ACC112 (cell line): ENCODE measurements at regions not wholly inside any gene's neighbourhood (a gene's known extent, or its start where the extent isn't known, plus 50 kb on each side); places are given as distances from the start of the nearest gene placed in this dataset.

Experiments
- H2AFZ ChIP-seq: fragments of 200-600 bp; sonication (generic); one replicate; pipeline ENCODE4 v1.6.0; 2017; ENCODE audit warnings: antibody characterized with exemption, low read length; ENCODE audit not compliant: unreplicated experiment
- H3K27ac ChIP-seq: fragments of 200-600 bp; sonication (generic); 2 replicates; pipeline ENCODE4 v1.5.1; 2014; ENCODE audit warnings: low read depth, mild to moderate bottlenecking, antibody characterized with exemption, low read length, moderate library complexity
- H3K27me3 ChIP-seq: fragments of 200-600 bp; sonication (generic); 2 replicates; pipeline ENCODE4 v1.6.1; 2014; ENCODE audit warnings: mild to moderate bottlenecking, antibody characterized with exemption, low read length, moderate library complexity, mixed read lengths; ENCODE audit not compliant: insufficient read depth
- H3K36me3 ChIP-seq: fragments of 200-600 bp; sonication (generic); 2 replicates; pipeline ENCODE4 v1.6.1; 2016; ENCODE audit warnings: mild to moderate bottlenecking, antibody characterized with exemption, low read length, moderate library complexity, mixed read lengths; ENCODE audit not compliant: insufficient read depth
- H3K4me1 ChIP-seq: fragments of 200-600 bp; sonication (generic); one replicate; pipeline ENCODE4 v1.6.1; 2016; ENCODE audit warnings: low read length, mixed read lengths; ENCODE audit not compliant: insufficient read depth, unreplicated experiment, control insufficient read depth
- H3K4me3 ChIP-seq: fragments of 200-600 bp; sonication (generic); 2 replicates; pipeline ENCODE4 v1.5.1; 2014; ENCODE audit warnings: mild to moderate bottlenecking, low read depth, low read length
- H3K79me2 ChIP-seq: fragments of 200-600 bp; sonication (generic); one replicate; pipeline ENCODE4 v1.6.0; 2016; ENCODE audit warnings: low read length; ENCODE audit not compliant: control insufficient read depth, unreplicated experiment, insufficient read depth

DNA sequence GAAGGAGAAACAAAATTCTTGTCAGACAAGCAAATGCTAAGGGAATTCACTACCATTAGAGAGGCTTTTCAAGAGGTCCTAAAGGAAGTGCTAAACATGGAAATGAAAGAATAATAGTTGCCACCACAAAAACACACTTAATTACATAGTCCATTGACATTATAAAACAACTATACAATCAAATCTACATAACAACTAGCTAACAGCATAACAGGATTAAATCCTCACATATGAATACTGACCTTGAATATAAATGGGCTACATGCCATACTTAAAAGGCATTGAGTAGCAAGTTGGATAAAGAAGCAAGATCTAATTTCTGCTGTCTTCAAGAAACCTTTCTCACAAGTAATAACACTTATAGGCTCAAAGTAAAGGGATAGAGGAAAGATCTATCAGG lies 811.5 kb upstream of the CITED2 start:
- Histone ChIP-seq H3K27me3 (no peaks in the 10 kb centered on the region), H2AFZ (no peak overlapping the region), H3K4me1 (peaks cover 6% of the 10 kb centered on the region), H3K79me2 (no peaks in the 10 kb centered on the region), H3K4me3 (no peak overlapping the region), H3K36me3 (no peaks in the 10 kb centered on the region), H3K27ac (no peak overlapping the region)

DNA sequence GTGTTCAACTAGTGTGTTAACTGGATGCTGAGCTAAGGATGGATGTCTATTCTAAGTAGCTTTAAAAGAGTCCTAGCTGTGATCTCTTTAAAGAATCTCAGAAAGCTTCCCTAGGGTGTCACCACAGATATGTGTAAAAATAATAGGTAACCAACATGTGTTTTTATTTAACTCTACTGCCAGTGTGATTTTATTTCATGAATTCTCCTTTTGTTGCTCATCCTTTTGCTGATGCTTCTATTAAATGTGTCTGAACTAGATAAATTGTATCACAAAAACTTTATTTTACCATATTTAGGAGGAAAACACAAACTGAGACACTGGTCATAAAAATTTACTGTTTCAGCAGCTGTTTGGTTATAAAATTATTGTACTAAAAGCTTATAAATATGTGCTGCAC lies 809.4 kb upstream of the CITED2 start:
- Histone ChIP-seq H3K4me3 (no peak overlapping the region), H3K79me2 (no peaks in the 10 kb centered on the region), H3K27ac (no peak overlapping the region), H3K4me1 (peaks cover 11% of the 10 kb centered on the region), H3K36me3 (no peaks in the 10 kb centered on the region), H3K27me3 (no peaks in the 10 kb centered on the region), H2AFZ (no peak overlapping the region)

DNA sequence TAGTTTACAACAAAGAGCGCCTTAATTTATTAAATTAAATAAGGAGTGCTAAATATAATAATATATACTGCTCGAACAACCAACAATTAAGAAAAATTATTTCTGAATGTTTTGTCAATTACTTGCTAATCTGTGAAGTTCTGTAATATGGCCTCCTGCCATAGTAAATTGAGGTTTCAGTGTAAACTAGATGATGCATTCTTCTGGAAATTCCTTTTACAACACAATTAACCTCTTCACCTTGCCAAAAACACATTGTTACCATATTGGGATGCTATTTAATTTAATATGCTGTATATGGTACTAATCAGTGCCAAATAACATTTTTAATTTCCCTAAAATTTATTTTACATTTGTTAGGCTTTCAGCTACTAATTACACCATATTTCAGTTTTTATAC lies 808.4 kb upstream of the CITED2 start:
- Histone ChIP-seq H3K4me3 (no peak overlapping the region), H3K79me2 (no peaks in the 10 kb centered on the region), H3K36me3 (no peaks in the 10 kb centered on the region), H2AFZ (no peak overlapping the region), H3K27ac (no peak overlapping the region), H3K27me3 (no peaks in the 10 kb centered on the region), H3K4me1 (peaks cover 22% of the 10 kb centered on the region)

DNA sequence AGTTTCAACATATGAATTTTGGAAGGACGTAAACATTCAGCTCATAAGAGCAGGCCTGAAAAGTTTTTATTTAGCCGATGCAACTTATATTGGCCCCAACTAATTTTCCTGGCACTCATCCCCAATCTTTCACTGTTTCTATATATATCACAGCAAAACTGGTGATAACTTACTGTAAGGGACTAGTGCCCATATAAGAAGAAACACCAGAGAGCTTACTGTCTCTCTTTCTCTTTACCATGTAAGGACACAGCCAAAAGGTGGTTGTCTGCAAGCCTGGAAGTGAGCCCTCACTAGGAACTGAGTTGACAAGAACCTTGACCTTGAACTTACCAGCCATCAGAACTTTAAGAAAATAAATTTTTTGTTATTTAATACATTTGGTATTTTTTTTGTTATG lies 807.4 kb upstream of the CITED2 start:
- Histone ChIP-seq H3K4me1 (peaks cover 22% of the 10 kb centered on the region), H3K79me2 (no peaks in the 10 kb centered on the region), H2AFZ (no peak overlapping the region), H3K36me3 (no peaks in the 10 kb centered on the region), H3K27ac (no peak overlapping the region), H3K27me3 (no peaks in the 10 kb centered on the region), H3K4me3 (no peak overlapping the region)

DNA sequence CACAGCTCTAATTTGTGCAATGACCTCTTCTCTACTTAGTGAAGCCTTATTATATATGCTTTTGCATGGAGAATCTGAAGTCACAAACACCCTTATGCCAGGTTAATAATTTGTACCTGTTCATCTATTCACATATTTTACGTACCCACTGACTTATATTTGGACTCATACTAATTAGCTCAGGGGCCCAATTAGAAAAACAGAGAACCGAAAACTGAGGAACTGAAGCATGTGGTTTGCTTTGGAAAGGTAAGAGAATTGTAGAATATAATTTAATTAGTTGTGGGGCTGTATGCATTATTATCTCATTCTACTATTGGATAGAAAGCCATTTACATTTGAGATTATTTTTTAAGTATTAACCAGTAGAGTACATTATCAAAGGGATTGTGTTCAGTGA lies 805.9 kb upstream of the CITED2 start:
- Histone ChIP-seq H3K27me3 (no peaks in the 10 kb centered on the region), H3K4me1 (peaks cover 22% of the 10 kb centered on the region), H2AFZ (no peak overlapping the region), H3K36me3 (no peaks in the 10 kb centered on the region), H3K79me2 (no peaks in the 10 kb centered on the region), H3K4me3 (no peak overlapping the region), H3K27ac (no peak overlapping the region)

DNA sequence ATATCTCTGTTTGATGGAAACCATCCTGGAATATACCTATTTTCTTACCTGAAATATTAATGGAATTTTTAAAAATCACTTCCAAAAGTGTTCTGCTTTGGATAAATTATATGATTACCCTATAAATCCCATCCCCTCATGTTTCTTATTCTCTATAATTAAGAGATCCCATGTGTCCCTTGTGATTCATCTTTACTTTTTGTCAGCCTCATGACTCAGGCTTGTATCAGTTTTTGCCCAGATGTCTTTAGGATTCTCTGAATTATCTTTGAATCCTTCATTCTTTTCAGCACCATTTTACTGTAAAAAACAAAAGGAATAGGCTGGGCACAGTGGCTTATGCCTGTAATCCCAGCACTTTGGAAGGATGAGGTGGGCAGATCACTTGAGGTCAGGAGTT lies 804.5 kb upstream of the CITED2 start:
- Histone ChIP-seq H3K79me2 (no peaks in the 10 kb centered on the region), H3K4me1 (peaks cover 27% of the 10 kb centered on the region), H3K4me3 (no peak overlapping the region), H3K36me3 (no peaks in the 10 kb centered on the region), H3K27ac (peak overlapping the region; percentile 65), H3K27me3 (no peaks in the 10 kb centered on the region), H2AFZ (no peak overlapping the region)

DNA sequence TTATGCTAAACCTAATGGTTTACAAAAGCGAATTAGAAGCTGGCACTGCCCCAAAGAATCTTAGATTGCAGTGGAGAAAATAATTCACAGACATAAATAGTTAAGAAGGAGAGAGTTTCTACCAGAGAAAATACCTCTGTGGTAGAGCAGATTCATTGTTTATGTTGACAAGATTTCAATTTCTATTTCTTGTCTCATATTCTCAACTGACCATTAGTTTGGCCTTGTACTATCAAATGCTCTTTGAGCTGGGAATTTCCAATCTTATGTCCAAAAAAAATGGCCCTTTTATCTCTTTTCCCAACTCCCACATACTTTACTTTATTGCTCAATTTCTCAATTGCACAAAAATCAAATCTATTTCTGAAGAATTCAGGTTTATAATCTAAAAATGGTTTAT lies 804.1 kb upstream of the CITED2 start:
- no peaks in the 10 kb centered on the region for H3K36me3 ChIP-seq

DNA sequence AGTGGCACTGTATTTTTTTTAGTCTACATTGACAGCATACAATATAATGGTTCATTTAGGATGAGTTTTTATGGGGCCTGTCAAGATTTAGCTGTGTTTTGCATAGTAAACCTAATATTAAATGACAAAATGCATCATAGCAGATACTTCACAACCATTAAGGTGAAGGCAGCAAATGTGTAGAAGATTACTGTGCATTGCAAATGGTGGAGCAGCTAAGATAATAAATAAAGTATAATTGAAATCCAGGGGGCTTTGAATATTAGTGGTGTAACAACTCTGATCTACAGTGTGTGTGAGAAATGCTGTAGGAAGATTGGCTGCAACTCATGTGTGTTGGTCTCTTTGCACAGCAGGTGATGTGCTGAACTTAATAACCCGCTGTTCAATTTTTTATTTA lies 801.9 kb upstream of the CITED2 start:
- Histone ChIP-seq H3K4me3 (no peak overlapping the region), H3K4me1 (peaks cover 24% of the 10 kb centered on the region), H3K27ac (no peak overlapping the region), H2AFZ (no peak overlapping the region), H3K27me3 (no peaks in the 10 kb centered on the region), H3K36me3 (no peaks in the 10 kb centered on the region), H3K79me2 (no peaks in the 10 kb centered on the region)

More for the DNA sequence above, 804.1 kb upstream of the CITED2 start:
- H3K27ac ChIP-seq = peak overlapping the region; percentile 65
- H2AFZ ChIP-seq = no peak overlapping the region
- no peak overlapping the region for H3K4me3 ChIP-seq
- no peaks in the 10 kb centered on the region for H3K27me3 ChIP-seq
- H3K79me2 ChIP-seq = no peaks in the 10 kb centered on the region
- peaks cover 26% of the 10 kb centered on the region for H3K4me1 ChIP-seq

DNA sequence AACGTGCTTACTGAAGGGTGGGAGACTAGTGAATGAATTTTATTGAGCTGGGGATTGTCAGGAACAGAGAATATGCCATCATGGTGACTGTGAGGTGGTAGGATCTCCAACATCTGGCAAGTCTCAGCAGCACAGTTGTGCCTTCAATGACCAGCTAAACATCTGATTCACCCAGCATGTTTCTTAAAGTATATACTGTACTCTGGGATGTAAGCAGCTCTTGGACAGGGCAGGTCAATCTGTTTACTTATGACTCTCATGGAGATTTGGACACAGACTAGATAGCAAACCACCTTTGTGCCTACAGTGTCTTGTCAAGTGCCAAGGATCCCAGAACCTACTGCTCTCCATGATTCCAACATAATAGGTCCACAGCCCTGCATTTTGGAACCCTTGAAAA lies 801.0 kb upstream of the CITED2 start:
- H3K79me2 ChIP-seq = no peaks in the 10 kb centered on the region
- H3K4me1 ChIP-seq = peaks cover 24% of the 10 kb centered on the region
- no peaks in the 10 kb centered on the region for H3K36me3 ChIP-seq
- no peak overlapping the region for H3K27ac ChIP-seq
- H2AFZ ChIP-seq = no peak overlapping the region
- no peak overlapping the region for H3K4me3 ChIP-seq
- H3K27me3 ChIP-seq = no peaks in the 10 kb centered on the region

DNA sequence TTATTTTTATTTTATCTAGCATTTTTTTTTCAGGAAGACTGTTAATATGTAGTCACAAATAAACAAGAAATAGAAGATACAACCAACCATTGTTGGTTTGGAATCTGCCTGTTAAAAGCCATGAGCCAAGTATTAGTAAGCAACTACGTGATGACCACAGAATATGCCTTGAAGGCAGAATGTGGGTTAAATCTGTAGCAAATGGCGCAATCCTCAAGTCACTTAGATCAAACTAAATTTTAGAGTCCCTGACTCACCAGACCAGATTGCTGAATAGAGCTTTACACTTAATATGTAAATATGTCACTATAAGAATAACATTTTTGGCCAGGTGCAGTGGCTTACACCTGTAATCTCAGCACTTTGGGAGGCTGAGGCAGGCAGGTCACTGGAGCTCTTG lies 800.1 kb upstream of the CITED2 start:
- peak overlapping the region; percentile 45 for H3K27ac ChIP-seq
- H3K4me3 ChIP-seq = no peak overlapping the region
- H3K36me3 ChIP-seq = no peaks in the 10 kb centered on the region
- no peaks in the 10 kb centered on the region for H3K27me3 ChIP-seq
- H2AFZ ChIP-seq = peak overlapping the region; percentile 16
- H3K4me1 ChIP-seq = peaks cover 24% of the 10 kb centered on the region
- H3K79me2 ChIP-seq = no peaks in the 10 kb centered on the region

DNA sequence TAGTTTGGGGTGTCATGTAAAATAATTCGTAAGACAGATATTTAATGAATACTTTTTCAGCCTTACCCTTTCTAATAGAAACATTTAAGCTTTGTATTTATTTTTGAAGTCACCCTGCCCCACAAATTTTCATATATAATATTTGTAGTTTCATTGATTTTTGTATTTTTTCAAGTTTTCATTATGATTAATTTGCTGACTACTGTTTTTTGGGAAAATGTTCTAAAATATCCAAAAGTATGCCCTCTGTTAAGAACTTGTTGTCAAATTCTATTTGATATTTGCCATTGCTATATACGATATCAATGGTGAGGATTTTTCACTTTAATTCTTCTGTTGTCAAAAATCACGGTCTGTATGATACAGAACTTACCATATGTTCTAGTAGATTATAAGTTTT lies 793.9 kb upstream of the CITED2 start:
- H3K36me3 ChIP-seq = no peaks in the 10 kb centered on the region
- H3K27ac ChIP-seq = no peak overlapping the region
- no peaks in the 10 kb centered on the region for H3K4me1 ChIP-seq
- H3K4me3 ChIP-seq = no peak overlapping the region
- no peak overlapping the region for H2AFZ ChIP-seq
- H3K27me3 ChIP-seq = no peaks in the 10 kb centered on the region
- H3K79me2 ChIP-seq = no peaks in the 10 kb centered on the region

DNA sequence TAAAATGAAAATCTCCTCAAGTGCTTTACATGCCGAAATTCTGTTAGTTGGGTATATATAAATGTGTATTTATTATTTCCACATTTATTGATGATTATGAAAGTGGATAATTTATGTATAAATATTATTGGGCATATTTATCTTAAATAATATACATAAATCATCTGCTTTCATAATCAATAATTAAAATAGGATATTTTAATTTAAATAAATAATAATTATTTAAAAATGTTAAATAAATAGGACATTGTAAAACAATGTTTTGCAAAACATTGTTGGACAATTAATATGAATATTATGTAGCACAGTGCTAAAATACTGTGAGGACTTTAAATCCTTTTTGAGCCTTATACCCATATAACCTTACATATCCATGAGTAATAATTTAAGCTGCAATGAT lies 786.5 kb upstream of the CITED2 start:
- Histone ChIP-seq H3K27me3 (no peaks in the 10 kb centered on the region), H2AFZ (no peak overlapping the region), H3K79me2 (no peaks in the 10 kb centered on the region), H3K36me3 (no peaks in the 10 kb centered on the region), H3K4me3 (no peak overlapping the region), H3K4me1 (no peaks in the 10 kb centered on the region), H3K27ac (no peak overlapping the region)
